Right lobe of liver (tissue), 4 donors: ENCODE measurements at regions not wholly inside any gene's neighbourhood (a gene's known extent, or its start where the extent isn't known, plus 50 kb on each side); places are given as distances from the start of the nearest gene placed in this dataset.

Experiments used
- CTCF ChIP-seq, 4 donors: fragments of 200-600 bp in 3 of 4; fragments of 450-650 bp in 1 of 4; IDR thresholded peaks; one replicate each; pipeline versions ENCODE4 v1.5.1 to v1.8.0; 2016 to 2022; ENCODE audit warnings: antibody characterized with exemption in 4 of 4, mild to moderate bottlenecking in 2 of 4
- POLR2A ChIP-seq: fragments of 450-650 bp; IDR thresholded peaks from one replicate; pipeline ENCODE4 v1.6.1; 2017; ENCODE audit warnings: antibody characterized with exemption, mild to moderate bottlenecking
- donor health status: DM: no; HTN: no; CAD: no.
- donor health status: DM: no; HTN: no; CAD: no.
- donor health status: DM: no; HTN: yes; CAD: no.

- no peak for TF ChIP-seq CTCF (IDR thresholded peaks at IDR 0.05)
- no peak for TF ChIP-seq POLR2A
Observed at GRCh38 chr7:21044913-21045568, 258.4 kb upstream of the SP8 start.
